KMS-11 (cell line): ENCODE measurements at regions not wholly inside any gene's neighbourhood (a gene's known extent, or its start where the extent isn't known, plus 50 kb on each side); places are given as distances from the start of the nearest gene placed in this dataset.

Experiments
- H2AFZ ChIP-seq: fragments of 200-600 bp; sonication (generic); 2 replicates; pipeline ENCODE4 v1.6.1; 2016; ENCODE audit warnings: antibody characterized with exemption, mixed run types, low read depth
- H3K27ac ChIP-seq: fragments of 200-600 bp; sonication (generic); 2 replicates; pipeline ENCODE4 v1.6.1; 2016; ENCODE audit warnings: mild to moderate bottlenecking, mixed run types
- H3K27me3 ChIP-seq: fragments of 200-600 bp; sonication (generic); 2 replicates; pipeline ENCODE4 v1.6.1; 2017; ENCODE audit warnings: mild to moderate bottlenecking, low read depth, mixed run types, moderate library complexity; ENCODE audit not compliant: insufficient read depth
- H3K36me3 ChIP-seq: fragments of 200-600 bp; sonication (generic); 2 replicates; pipeline ENCODE4 v1.6.1; 2017; ENCODE audit warnings: mild to moderate bottlenecking, mixed run types; ENCODE audit not compliant: insufficient read depth
- H3K4me1 ChIP-seq: fragments of 200-600 bp; sonication (generic); 2 replicates; pipeline ENCODE4 v1.6.1; 2016; ENCODE audit warnings: mild to moderate bottlenecking, low read depth, mixed run types; ENCODE audit not compliant: poor library complexity, severe bottlenecking
- H3K4me2 ChIP-seq: fragments of 200-600 bp; sonication (generic); 2 replicates; pipeline ENCODE4 v1.7.0; 2016; ENCODE audit warnings: mild to moderate bottlenecking, mixed run types
- H3K4me3 ChIP-seq: fragments of 200-600 bp; sonication (generic); IDR thresholded peaks from 2 replicates; pipeline ENCODE4 v1.6.1; 2017; ENCODE audit warnings: low read depth, low read length, mixed read lengths; ENCODE audit not compliant: insufficient read depth
- H3K79me2 ChIP-seq: fragments of 200-600 bp; sonication (generic); 2 replicates; pipeline ENCODE4 v1.6.1; 2016; ENCODE audit warnings: low read depth, mixed run types; ENCODE audit not compliant: insufficient read depth
- H3K9ac ChIP-seq: fragments of 200-600 bp; sonication (generic); 2 replicates; pipeline ENCODE4 v1.6.1; 2016; ENCODE audit warnings: mild to moderate bottlenecking, mixed run types
- H4K20me1 ChIP-seq: fragments of 200-600 bp; sonication (generic); 2 replicates; pipeline ENCODE4 v1.6.1; 2016; ENCODE audit warnings: mild to moderate bottlenecking, mixed run types; ENCODE audit not compliant: insufficient read depth
- TF ChIP-seq, protein P1 (sequence below): fragments of 200-600 bp; sonication (generic); conservative IDR thresholded peaks from 2 replicates; pipeline ENCODE4 v1.6.1; 2017; ENCODE audit warnings: low read depth, mild to moderate bottlenecking, antibody characterized with exemption, low read length, moderate library complexity, mixed read lengths

DNA sequence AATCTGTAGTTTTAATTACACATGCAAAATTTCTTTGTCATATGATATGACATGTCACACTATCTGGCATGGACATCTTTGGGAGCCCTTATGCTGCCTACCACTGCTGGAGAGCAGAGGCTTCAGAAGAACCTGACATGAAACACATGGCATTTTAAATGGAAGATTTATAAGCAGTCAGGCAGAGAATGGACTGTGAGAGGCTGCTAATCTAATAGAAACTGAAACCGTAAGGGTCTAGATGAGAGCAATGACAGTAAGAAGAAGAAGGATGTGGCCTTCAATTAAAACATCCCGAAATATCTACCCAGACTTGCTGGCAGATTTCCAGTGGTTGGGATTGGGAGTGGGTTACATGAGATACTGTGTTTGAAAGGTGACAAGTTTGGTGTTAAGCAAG, 149.8 kb downstream of the MACIR start:
- no peak overlapping the region for H2AFZ ChIP-seq
- H3K4me1 ChIP-seq = no peaks in the 10 kb centered on the region
- H3K9ac ChIP-seq = no peak overlapping the region
- no peaks in the 10 kb centered on the region for H4K20me1 ChIP-seq
- no peaks in the 10 kb centered on the region for H3K79me2 ChIP-seq
- TF ChIP-seq, protein P1, sequence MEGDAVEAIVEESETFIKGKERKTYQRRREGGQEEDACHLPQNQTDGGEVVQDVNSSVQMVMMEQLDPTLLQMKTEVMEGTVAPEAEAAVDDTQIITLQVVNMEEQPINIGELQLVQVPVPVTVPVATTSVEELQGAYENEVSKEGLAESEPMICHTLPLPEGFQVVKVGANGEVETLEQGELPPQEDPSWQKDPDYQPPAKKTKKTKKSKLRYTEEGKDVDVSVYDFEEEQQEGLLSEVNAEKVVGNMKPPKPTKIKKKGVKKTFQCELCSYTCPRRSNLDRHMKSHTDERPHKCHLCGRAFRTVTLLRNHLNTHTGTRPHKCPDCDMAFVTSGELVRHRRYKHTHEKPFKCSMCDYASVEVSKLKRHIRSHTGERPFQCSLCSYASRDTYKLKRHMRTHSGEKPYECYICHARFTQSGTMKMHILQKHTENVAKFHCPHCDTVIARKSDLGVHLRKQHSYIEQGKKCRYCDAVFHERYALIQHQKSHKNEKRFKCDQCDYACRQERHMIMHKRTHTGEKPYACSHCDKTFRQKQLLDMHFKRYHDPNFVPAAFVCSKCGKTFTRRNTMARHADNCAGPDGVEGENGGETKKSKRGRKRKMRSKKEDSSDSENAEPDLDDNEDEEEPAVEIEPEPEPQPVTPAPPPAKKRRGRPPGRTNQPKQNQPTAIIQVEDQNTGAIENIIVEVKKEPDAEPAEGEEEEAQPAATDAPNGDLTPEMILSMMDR = no peak
- no peak overlapping the region for H3K4me2 ChIP-seq
- no peak overlapping the region for H3K27ac ChIP-seq
- H3K27me3 ChIP-seq = no peaks in the 10 kb centered on the region
- H3K36me3 ChIP-seq = no peaks in the 10 kb centered on the region
- H3K4me3 ChIP-seq = no peak overlapping the region

DNA sequence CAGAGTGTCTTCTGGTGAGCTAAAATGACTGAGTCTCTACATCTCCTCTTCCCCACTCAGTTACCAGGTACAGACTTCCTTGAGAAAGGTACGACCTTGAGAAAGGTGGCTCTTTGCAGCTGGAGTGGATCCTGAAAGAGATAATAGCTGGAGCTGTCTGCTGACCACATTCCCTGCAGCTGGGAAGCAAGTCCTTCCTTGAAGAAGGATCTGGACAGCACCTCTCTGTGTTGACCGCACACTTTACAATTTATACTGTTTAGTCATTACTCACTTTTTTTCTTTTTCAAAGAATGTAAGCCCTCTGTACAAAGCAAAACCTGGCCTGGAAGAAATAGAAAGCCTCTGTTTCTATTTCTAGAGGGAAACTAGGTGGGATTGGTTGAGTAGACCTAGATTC, 148.8 kb downstream of the MACIR start:
- no peaks in the 10 kb centered on the region for H3K27me3 ChIP-seq
- H3K4me3 ChIP-seq = no peak overlapping the region
- no peak overlapping the region for H3K9ac ChIP-seq
- no peaks in the 10 kb centered on the region for H4K20me1 ChIP-seq
- no peaks in the 10 kb centered on the region for H3K4me1 ChIP-seq
- no peaks in the 10 kb centered on the region for H3K79me2 ChIP-seq
- TF ChIP-seq, protein P1 = no peak
- H3K27ac ChIP-seq = no peak overlapping the region
- H3K4me2 ChIP-seq = no peak overlapping the region
- H2AFZ ChIP-seq = no peak overlapping the region
- H3K36me3 ChIP-seq = no peaks in the 10 kb centered on the region

DNA sequence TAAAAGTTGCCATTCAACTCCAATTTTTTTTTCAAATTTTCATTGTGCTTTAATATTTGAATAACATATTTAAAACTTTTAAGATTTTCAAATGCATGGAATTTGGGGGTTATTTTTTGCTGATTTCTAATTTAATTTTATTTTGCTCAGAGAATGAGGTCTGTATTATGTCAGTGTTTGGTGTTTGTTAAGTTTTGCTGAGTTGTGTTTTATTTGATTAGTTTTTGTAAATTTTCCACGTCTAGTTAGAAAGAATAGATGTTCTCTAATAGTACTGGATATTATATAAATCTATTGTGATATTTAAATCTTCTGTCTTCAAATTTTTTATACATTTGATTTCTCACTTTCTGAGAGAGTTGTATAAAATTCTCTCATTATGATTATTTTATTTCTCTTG, 145.9 kb downstream of the MACIR start:
- Histone ChIP-seq H3K4me2 (no peak overlapping the region), H3K27ac (no peak overlapping the region), H3K27me3 (no peaks in the 10 kb centered on the region), H3K4me3 (no peak overlapping the region), H4K20me1 (no peaks in the 10 kb centered on the region), H3K79me2 (no peaks in the 10 kb centered on the region), H3K36me3 (no peaks in the 10 kb centered on the region), H2AFZ (no peak overlapping the region), H3K4me1 (no peaks in the 10 kb centered on the region), H3K9ac (no peak overlapping the region)
- TF ChIP-seq, protein P1 = no peak

DNA sequence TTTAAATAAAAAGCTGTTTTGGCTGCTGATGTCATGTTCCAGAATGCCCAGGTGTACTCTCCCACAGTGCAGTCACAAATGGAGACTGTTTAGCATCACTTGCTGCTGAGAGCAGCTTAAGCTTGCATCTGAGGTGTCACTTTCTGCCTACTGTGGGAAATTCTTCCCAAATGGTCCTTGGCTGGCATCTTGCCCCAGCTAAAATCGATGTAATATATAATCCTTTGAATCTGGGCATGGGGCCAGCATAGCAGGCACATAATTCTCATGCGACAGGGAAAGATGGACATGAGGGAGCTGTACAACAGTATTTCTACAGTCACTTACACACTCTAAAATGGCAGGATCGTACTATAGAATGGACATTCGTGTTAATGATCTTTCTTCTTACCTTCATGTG, 144.3 kb downstream of the MACIR start:
- no peaks in the 10 kb centered on the region for H3K4me1 ChIP-seq
- H3K4me3 ChIP-seq = no peak overlapping the region
- no peaks in the 10 kb centered on the region for H4K20me1 ChIP-seq
- H3K4me2 ChIP-seq = no peak overlapping the region
- TF ChIP-seq, protein P1 = no peak
- H3K27ac ChIP-seq = no peak overlapping the region
- no peaks in the 10 kb centered on the region for H3K36me3 ChIP-seq
- H3K79me2 ChIP-seq = no peaks in the 10 kb centered on the region
- H3K27me3 ChIP-seq = no peaks in the 10 kb centered on the region
- no peak overlapping the region for H3K9ac ChIP-seq
- no peak overlapping the region for H2AFZ ChIP-seq
